Neuronal stem cell (in vitro differentiated cells): ENCODE measurements at regions not wholly inside any gene's neighbourhood (a gene's known extent, or its start where the extent isn't known, plus 50 kb on each side); places are given as distances from the start of the nearest gene placed in this dataset.

Experiments used
- DNase-seq: peaks from one replicate; pipeline ENCODE4 v3.0.0-alpha.2; 2013; ENCODE audit warnings: low spot score
- H2AFZ ChIP-seq: one replicate; pipeline ENCODE4 v1.6.1; 2013; ENCODE audit warnings: mild to moderate bottlenecking, low read length, inconsistent platforms
- H2AK5ac ChIP-seq: 2 replicates; pipeline ENCODE4 v1.6.1; 2013; ENCODE audit warnings: low read depth, mild to moderate bottlenecking, inconsistent platforms, low read length, moderate library complexity, mixed read lengths
- H2BK120ac ChIP-seq: 2 replicates; pipeline ENCODE4 v1.6.1; 2013; ENCODE audit warnings: low read depth, mild to moderate bottlenecking, inconsistent platforms, low read length, moderate library complexity, mixed read lengths
- H2BK12ac ChIP-seq: one replicate; pipeline ENCODE4 v1.6.1; 2013; ENCODE audit warnings: low read length, inconsistent platforms
- H2BK15ac ChIP-seq: 2 replicates; pipeline ENCODE4 v1.6.1; 2013; ENCODE audit warnings: mild to moderate bottlenecking, low read length, inconsistent platforms, mixed read lengths
- H2BK5ac ChIP-seq: one replicate; pipeline ENCODE4 v1.6.1; 2013; ENCODE audit warnings: inconsistent platforms, mild to moderate bottlenecking, low read length, moderate library complexity
- H3K14ac ChIP-seq: one replicate; pipeline ENCODE4 v1.6.1; 2013; ENCODE audit warnings: low read length, inconsistent platforms
- H3K18ac ChIP-seq: 2 replicates; pipeline ENCODE4 v1.6.1; 2013; ENCODE audit warnings: low read length, inconsistent platforms
- H3K23ac ChIP-seq: 2 replicates; pipeline ENCODE4 v1.6.1; 2013; ENCODE audit warnings: low read depth, mild to moderate bottlenecking, mixed read lengths, low read length, inconsistent platforms; ENCODE audit not compliant: poor library complexity
- H3K27ac ChIP-seq: replicated peaks from 3 replicates; pipeline ENCODE4 v1.5.1; 2013; ENCODE audit warnings: low read length, inconsistent platforms
- H3K27me3 ChIP-seq, 3 experiments: 2 replicates each; pipeline ENCODE4 v1.6.1; 2013; ENCODE audit warnings: low read length in 3 of 3, mild to moderate bottlenecking in 2 of 3, inconsistent platforms in 1 of 3, low read depth in 1 of 3, mixed read lengths in 1 of 3, moderate library complexity in 1 of 3; ENCODE audit not compliant: control insufficient read depth in 3 of 3, insufficient read depth in 3 of 3
- H3K36me3 ChIP-seq, 2 donors: replicated peaks in 1 of 2; 2 replicates each; pipeline ENCODE4 v1.6.1; 2013; ENCODE audit warnings: low read length in 2 of 2; ENCODE audit not compliant: control insufficient read depth in 2 of 2, insufficient read depth in 2 of 2
- H3K4ac ChIP-seq: 2 replicates; pipeline ENCODE4 v1.6.1; 2013; ENCODE audit warnings: inconsistent platforms, mild to moderate bottlenecking, low read length, moderate library complexity
- H3K4me1 ChIP-seq, 2 donors: 1 replicate in 1 of 2; 2 replicates in 1 of 2; pipeline ENCODE4 v1.6.1; 2013; ENCODE audit warnings: low read length in 2 of 2, low read depth in 1 of 2; ENCODE audit not compliant: control insufficient read depth in 2 of 2, insufficient read depth in 1 of 2
- H3K4me2 ChIP-seq: one replicate; pipeline ENCODE4 v1.6.1; 2013; ENCODE audit warnings: mild to moderate bottlenecking, low read length, inconsistent platforms; ENCODE audit not compliant: insufficient read depth, poor library complexity, severe bottlenecking
- H3K4me3 ChIP-seq, 2 donors: 2 replicates each; pipeline ENCODE4 v1.5.1; 2013; ENCODE audit warnings: low read length in 2 of 2, mild to moderate bottlenecking in 2 of 2, inconsistent platforms in 1 of 2, moderate library complexity in 1 of 2
- H3K79me1 ChIP-seq: one replicate; pipeline ENCODE4 v1.6.1; 2013; ENCODE audit warnings: low read depth, mild to moderate bottlenecking, inconsistent platforms, low read length, moderate library complexity
- H3K9ac ChIP-seq: one replicate; pipeline ENCODE4 v1.6.1; 2013; ENCODE audit warnings: mild to moderate bottlenecking, low read depth, low read length, inconsistent platforms; ENCODE audit not compliant: poor library complexity
- H3K9me3 ChIP-seq, 2 donors: replicated peaks in 1 of 2; 2 replicates each; pipeline versions ENCODE3 to v1.6.1; 2013; ENCODE audit warnings: low read length in 2 of 2, mild to moderate bottlenecking in 2 of 2, inconsistent platforms in 1 of 2, low read depth in 1 of 2, mixed read lengths in 1 of 2, moderate library complexity in 1 of 2; ENCODE audit not compliant: control insufficient read depth in 2 of 2, insufficient read depth in 1 of 2
- H4K8ac ChIP-seq: one replicate; pipeline ENCODE4 v1.6.1; 2013; ENCODE audit warnings: low read depth, mild to moderate bottlenecking, inconsistent platforms, low read length, moderate library complexity
- H4K91ac ChIP-seq: one replicate; pipeline ENCODE4 v1.6.1; 2013; ENCODE audit warnings: low read length, low read depth, mild to moderate bottlenecking, inconsistent platforms; ENCODE audit not compliant: poor library complexity
- WGBS, 2 donors: extraction: QIAGEN DNeasy Blood & Tissue Kit; methylation state at CpG; one replicate each; pipeline ENCODE4 v1.1.7; 2013; ENCODE audit warnings: missing lambda C conversion rate in 2 of 2, mixed read lengths in 1 of 2; ENCODE audit not compliant: insufficient read length in 2 of 2, insufficient replicate concordance in 1 of 2; ENCODE audit errors: extremely low coverage in 2 of 2; 5-methylcytosine and 5-hydroxymethylcytosine counted together

DNA sequence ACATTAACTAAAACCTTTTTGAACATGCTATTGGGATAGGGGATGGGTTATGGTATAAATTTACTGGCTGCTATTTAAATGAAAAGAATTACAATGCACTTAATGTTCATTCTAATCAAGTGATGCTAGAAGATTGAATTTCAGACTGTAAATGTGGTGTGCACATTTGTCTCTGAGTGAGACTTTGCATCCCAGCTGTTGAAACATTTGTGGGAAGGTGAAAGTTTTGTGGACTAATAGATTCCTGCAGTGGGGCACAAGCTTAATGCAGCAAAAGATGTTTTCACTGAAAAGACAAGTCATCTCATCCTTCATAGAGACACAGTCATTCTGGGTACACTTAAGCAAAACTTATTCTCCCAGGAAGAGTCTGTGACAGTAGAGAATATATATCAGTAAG is 323.6 kb downstream of the NFIB start:
- no peak overlapping the region for H2BK120ac ChIP-seq
- no peak overlapping the region for H4K8ac ChIP-seq
- H3K4me2 ChIP-seq, result no peak overlapping the region
- H3K9me3 ChIP-seq, result peaks cover 2 to 6% of the 10 kb centered on the region in 2 donors
- no peaks in the 10 kb centered on the region for H3K27me3 ChIP-seq
- H3K18ac ChIP-seq, result no peak overlapping the region
- no peak for DNase-seq
- H3K27ac ChIP-seq, result no peak overlapping the region
- H3K4ac ChIP-seq, result no peak overlapping the region
- no peak overlapping the region for H2BK12ac ChIP-seq
- no peak overlapping the region for H3K23ac ChIP-seq
- no peak overlapping the region for H2AFZ ChIP-seq
- no peak overlapping the region for H3K9ac ChIP-seq
- no peak overlapping the region for H3K4me3 ChIP-seq
- no peak overlapping the region for H3K14ac ChIP-seq
- H3K4me1 ChIP-seq, result peaks cover 2 to 3% of the 10 kb centered on the region in 2 donors
- no peak overlapping the region for H2BK15ac ChIP-seq
- H2AK5ac ChIP-seq, result no peak overlapping the region
- H3K36me3 ChIP-seq, result no peaks in the 10 kb centered on the region
- no peaks in the 10 kb centered on the region for H3K79me1 ChIP-seq
- no peak overlapping the region for H2BK5ac ChIP-seq
- H4K91ac ChIP-seq, result no peak overlapping the region

DNA sequence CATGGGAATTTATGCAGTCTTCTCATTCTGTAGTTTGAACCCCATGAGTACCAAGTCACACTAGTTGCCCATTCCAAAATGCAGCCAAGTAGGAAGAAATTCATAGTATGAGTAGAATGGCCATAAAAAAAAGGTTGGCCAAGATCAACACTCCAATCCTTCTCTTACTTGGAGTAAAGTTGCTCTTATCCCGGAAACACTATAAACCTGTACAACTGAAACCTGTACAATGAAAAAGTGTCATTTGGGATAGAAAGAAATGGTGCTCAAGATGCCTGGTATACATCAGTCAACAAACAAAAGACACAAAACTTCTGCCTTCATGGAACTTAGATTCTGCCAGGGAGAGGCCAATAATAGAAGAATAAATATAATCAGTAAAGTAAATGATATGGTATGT is 325.0 kb downstream of the NFIB start:
- no peak overlapping the region for H2BK120ac ChIP-seq
- no peak overlapping the region for H2BK12ac ChIP-seq
- no peak overlapping the region for H3K9ac ChIP-seq
- no peak overlapping the region for H3K27ac ChIP-seq
- no peak overlapping the region for H3K18ac ChIP-seq
- no peaks in the 10 kb centered on the region for H3K79me1 ChIP-seq
- no peak for DNase-seq
- H3K4me2 ChIP-seq, result no peak overlapping the region
- no peak overlapping the region for H2BK15ac ChIP-seq
- no peak overlapping the region for H2BK5ac ChIP-seq
- no peak overlapping the region for H3K4ac ChIP-seq
- no peaks in the 10 kb centered on the region for H3K27me3 ChIP-seq
- no peaks in the 10 kb centered on the region for H3K36me3 ChIP-seq
- no peak overlapping the region for H2AFZ ChIP-seq
- no CpG with 5 or more reads among the region's 1 CpG for WGBS, 2 donors
- peaks cover 2 to 4% of the 10 kb centered on the region in 2 donors for H3K9me3 ChIP-seq
- no peak overlapping the region for H3K23ac ChIP-seq
- no peak overlapping the region for H2AK5ac ChIP-seq
- no peak overlapping the region for H3K4me3 ChIP-seq
- H3K14ac ChIP-seq, result no peak overlapping the region
- H4K8ac ChIP-seq, result no peak overlapping the region
- H4K91ac ChIP-seq, result no peak overlapping the region
- peaks cover 2 to 3% of the 10 kb centered on the region in 2 donors for H3K4me1 ChIP-seq

DNA sequence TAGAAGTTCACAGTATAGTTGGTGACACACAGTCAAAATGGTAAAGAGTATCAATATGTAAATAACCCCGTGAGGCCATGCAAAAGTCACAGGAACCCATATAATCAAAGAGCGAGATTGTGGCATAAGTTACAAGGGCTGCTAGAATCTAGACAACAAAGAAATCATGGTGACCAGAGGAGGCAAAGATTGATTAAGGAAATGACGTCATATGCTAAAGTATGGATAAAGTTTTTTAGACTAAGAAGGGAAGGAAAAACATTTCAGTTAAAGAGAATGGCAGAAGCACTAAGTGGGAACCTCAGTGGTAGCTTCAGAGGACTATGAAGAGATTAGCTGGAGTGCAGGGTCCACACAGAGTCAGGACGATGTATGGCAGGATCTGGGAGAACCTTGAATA is 330.3 kb downstream of the NFIB start:
- Histone ChIP-seq H3K4me3 (no peak overlapping the region), H2BK15ac (no peak overlapping the region), H2AFZ (no peak overlapping the region), H3K27me3 (no peaks in the 10 kb centered on the region), H3K18ac (no peak overlapping the region), H2BK5ac (no peak overlapping the region), H3K4me2 (no peak overlapping the region), H3K14ac (no peak overlapping the region), H3K36me3 (no peaks in the 10 kb centered on the region), H4K91ac (no peak overlapping the region), H3K23ac (no peak overlapping the region), H3K9ac (no peak overlapping the region), H3K79me1 (no peaks in the 10 kb centered on the region), H2AK5ac (no peak overlapping the region), H4K8ac (no peak overlapping the region), H3K4ac (no peak overlapping the region), H3K9me3 (peaks cover 2 to 4% of the 10 kb centered on the region in 2 donors), H2BK12ac (no peak overlapping the region), H2BK120ac (no peak overlapping the region), H3K4me1 (peaks cover 0 to 2% of the 10 kb centered on the region in 2 donors), H3K27ac (no peak overlapping the region)
- no peak for DNase-seq
- WGBS, 2 donors, result no CpG with 5 or more reads among the region's 4 CpGs

DNA sequence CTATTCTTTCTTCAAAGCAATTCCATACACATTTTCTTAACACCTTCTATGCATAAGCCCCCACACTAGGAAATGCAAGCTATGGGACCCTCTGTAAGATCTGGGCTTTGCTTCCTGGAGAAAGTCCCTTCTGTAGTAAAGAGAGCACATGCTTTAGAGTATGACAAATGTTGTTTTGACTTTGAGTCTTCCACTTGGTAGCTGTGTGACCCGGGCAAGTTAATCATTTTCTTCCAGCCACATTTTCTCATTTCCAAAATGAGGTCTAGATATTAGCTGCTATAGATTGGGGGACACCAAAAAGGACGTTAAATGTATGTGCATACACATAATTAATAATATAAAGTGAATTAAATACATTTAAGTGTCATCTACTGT is 334.0 kb downstream of the NFIB start:
- Histone ChIP-seq H3K4me3 (no peak overlapping the region), H3K27ac (no peak overlapping the region), H3K23ac (no peak overlapping the region), H3K9me3 (no peaks in the 10 kb centered on the region), H3K14ac (no peak overlapping the region), H3K4ac (no peak overlapping the region), H2AK5ac (no peak overlapping the region), H3K9ac (no peak overlapping the region), H2AFZ (no peak overlapping the region), H2BK120ac (no peak overlapping the region), H3K18ac (no peak overlapping the region), H2BK5ac (no peak overlapping the region), H3K36me3 (no peaks in the 10 kb centered on the region), H4K8ac (no peak overlapping the region), H2BK12ac (no peak overlapping the region), H3K4me1 (peaks cover 0 to 2% of the 10 kb centered on the region in 2 donors), H3K79me1 (no peaks in the 10 kb centered on the region), H2BK15ac (no peak overlapping the region), H4K91ac (no peak overlapping the region), H3K4me2 (no peak overlapping the region), H3K27me3 (no peaks in the 10 kb centered on the region)
- DNase-seq, result no peak
- WGBS, 2 donors, result no CpG with 5 or more reads among the region's 2 CpGs
